Fibroblast of pulmonary artery (primary cell): ENCODE measurements at regions not wholly inside any gene's neighbourhood (a gene's known extent, or its start where the extent isn't known, plus 50 kb on each side); places are given as distances from the start of the nearest gene placed in this dataset.
"Not testable (repeated sequence)": the region's sequence is repeated elsewhere in the genome, so short reads cannot be mapped to it uniquely, and the experiment has no call there.

ENCODE experiments used
- DNase-seq: peaks from one replicate; pipeline ENCODE4 v3.0.0-alpha.2; 2010; ENCODE audit warnings: low read depth
- H3K4me3 ChIP-seq: replicated peaks from 2 replicates; pipeline ENCODE4 v1.5.1; 2011; ENCODE audit warnings: low read depth, mild to moderate bottlenecking, control low read depth, low read length, moderate library complexity
- CTCF ChIP-seq: IDR thresholded peaks from 2 replicates; pipeline ENCODE4 v1.5.1; 2011; ENCODE audit warnings: mild to moderate bottlenecking, control low read depth, low read length, inconsistent platforms; ENCODE audit errors: missing control alignments

- TF ChIP-seq CTCF: no peak
- no peak for DNase-seq
- no peak overlapping the region for H3K4me3 ChIP-seq
These were observed 1084.7 kb upstream of the LRRTM1 start for GRCh38 chr2:81389203-81389602.

GRCh38 chr2:81363800-81364199 lies 1059.2 kb upstream of the LRRTM1 start:
- no peak for DNase-seq
- TF ChIP-seq CTCF: no peak
- no peak overlapping the region for H3K4me3 ChIP-seq

- not testable (repeated sequence) for DNase-seq
These were observed 1057.9 kb upstream of the LRRTM1 start for GRCh38 chr2:81362468-81362867.

GRCh38 chr2:81355436-81355835 lies 1050.9 kb upstream of the LRRTM1 start:
- H3K4me3 ChIP-seq: no peak overlapping the region
- no peak for DNase-seq
- no peak for TF ChIP-seq CTCF

More at GRCh38 chr2:81362468-81362867, 1057.9 kb upstream of the LRRTM1 start:
- H3K4me3 ChIP-seq: not testable (repeated sequence)

- DNase-seq: no peak
- TF ChIP-seq CTCF: no peak
- H3K4me3 ChIP-seq: no peak overlapping the region
These were observed 1029.5 kb upstream of the LRRTM1 start for GRCh38 chr2:81334046-81334445.

GRCh38 chr2:81328968-81329367 lies 1024.4 kb upstream of the LRRTM1 start:
- H3K4me3 ChIP-seq: no peak overlapping the region
- DNase-seq: no peak
- no peak for TF ChIP-seq CTCF

GRCh38 chr2:81327911-81328310 lies 1023.4 kb upstream of the LRRTM1 start:
- DNase-seq: no peak
- no peak for TF ChIP-seq CTCF
- H3K4me3 ChIP-seq: no peak overlapping the region

GRCh38 chr2:81324046-81324445 lies 1019.5 kb upstream of the LRRTM1 start:
- TF ChIP-seq CTCF: peak; percentile 20
- DNase-seq: peak; percentile 7
- no peak overlapping the region for H3K4me3 ChIP-seq
